ENCODE measurements at regions not wholly inside any gene's neighbourhood (a gene's known extent, or its start where the extent isn't known, plus 50 kb on each side); places are given as distances from the start of the nearest gene placed in this dataset.
"Not testable (repeated sequence)": the region's sequence is repeated elsewhere in the genome, so short reads cannot be mapped to it uniquely, and the experiment has no call there.

- no peak for DNase-seq
Measured at GRCh38 chr12:72168851-72169250, 103.3 kb upstream of the TRHDE start.

GRCh38 chr12:72173974-72174373 lies 98.2 kb upstream of the TRHDE start:
- no peak for DNase-seq

- DNase-seq, result no peak
Measured at GRCh38 chr12:72178244-72178643, 93.9 kb upstream of the TRHDE start.

- no peak for DNase-seq
Measured at GRCh38 chr12:72178871-72179270, 93.3 kb upstream of the TRHDE start.

GRCh38 chr12:72179841-72180240 lies 92.3 kb upstream of the TRHDE start:
- DNase-seq, result no peak

GRCh38 chr12:72184971-72185533 lies 87.1 kb upstream of the TRHDE start:
- DNase-seq, result not testable (repeated sequence)

GRCh38 chr12:72189266-72189665 lies 82.9 kb upstream of the TRHDE start:
- no peak for DNase-seq

- DNase-seq, result no peak
Measured at GRCh38 chr12:72191761-72192160, 80.4 kb upstream of the TRHDE start.

GRCh38 chr12:72197790-72198189 lies 74.4 kb upstream of the TRHDE start:
- no peak for DNase-seq

GRCh38 chr12:72201457-72201856 lies 70.7 kb upstream of the TRHDE start:
- no peak for DNase-seq

- no peak for DNase-seq
Measured at GRCh38 chr12:72203764-72204335, 68.3 kb upstream of the TRHDE start.

GRCh38 chr12:72207079-72207478 lies 65.1 kb upstream of the TRHDE start:
- DNase-seq, result no peak

GRCh38 chr12:72207486-72208409 lies 64.4 kb upstream of the TRHDE start:
- DNase-seq, result no peak

- DNase-seq, result no peak
Measured at GRCh38 chr12:72209086-72209485, 63.1 kb upstream of the TRHDE start.

GRCh38 chr12:72214163-72214562 lies 58.0 kb upstream of the TRHDE start:
- DNase-seq, result no peak

GRCh38 chr12:72215287-72215686 lies 56.9 kb upstream of the TRHDE start:
- DNase-seq, result not testable (repeated sequence)

GRCh38 chr12:72219937-72220336 lies 52.2 kb upstream of the TRHDE start:
- no peak for DNase-seq
